Esophagus muscularis mucosa (tissue), 4 donors: ENCODE measurements at regions not wholly inside any gene's neighbourhood (a gene's known extent, or its start where the extent isn't known, plus 50 kb on each side); places are given as distances from the start of the nearest gene placed in this dataset.

Source experiments
- EP300 ChIP-seq: sonication (generic); formaldehyde crosslinking; IDR thresholded peaks from one replicate; pipeline ENCODE4 v1.6.1; 2017; ENCODE audit warnings: antibody characterized with exemption
- POLR2A ChIP-seq: fragments of 450-650 bp; IDR thresholded peaks from one replicate; pipeline ENCODE4 v1.6.1; 2017; ENCODE audit warnings: antibody characterized with exemption, moderate library complexity, mild to moderate bottlenecking, low read depth
- POLR2AphosphoS5 ChIP-seq, 2 donors: sonication (generic); formaldehyde crosslinking; IDR thresholded peaks; one replicate each; pipeline ENCODE4 v1.6.1; 2017; ENCODE audit warnings: antibody characterized with exemption in 2 of 2
- TF ChIP-seq, protein P1 (sequence below), 3 experiments: fragments of 200-600 bp in 2 of 3; fragments of 450-650 bp in 1 of 3; sonication (generic) in 2 of 3; IDR thresholded peaks; one replicate each; pipeline ENCODE4 v1.5.1; 2017 to 2019; ENCODE audit warnings: antibody characterized with exemption in 3 of 3, mild to moderate bottlenecking in 2 of 3, moderate library complexity in 1 of 3

DNA sequence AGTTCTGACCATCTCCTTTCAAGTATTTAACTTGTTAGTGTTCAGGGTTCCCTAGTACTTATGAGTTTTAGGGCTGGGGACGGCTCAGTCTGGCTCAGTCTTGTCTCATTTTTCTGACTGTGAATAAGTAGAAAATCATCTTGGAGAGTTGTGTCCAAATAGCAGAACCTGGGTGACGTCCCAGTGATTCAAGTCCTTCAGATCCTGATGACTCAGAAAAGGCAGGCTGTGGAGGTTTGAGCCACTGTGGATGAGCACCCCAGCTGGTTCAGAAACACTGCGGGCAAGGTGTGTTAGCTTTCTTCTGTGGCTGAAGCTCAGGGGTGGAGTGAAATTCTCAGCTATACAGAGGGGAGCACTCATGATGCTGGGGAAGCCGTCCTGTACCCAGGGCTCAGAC, 154.4 kb upstream of the NPY start:
- no peak for TF ChIP-seq POLR2AphosphoS5 (IDR thresholded peaks at IDR 0.05)
- TF ChIP-seq, protein P1, sequence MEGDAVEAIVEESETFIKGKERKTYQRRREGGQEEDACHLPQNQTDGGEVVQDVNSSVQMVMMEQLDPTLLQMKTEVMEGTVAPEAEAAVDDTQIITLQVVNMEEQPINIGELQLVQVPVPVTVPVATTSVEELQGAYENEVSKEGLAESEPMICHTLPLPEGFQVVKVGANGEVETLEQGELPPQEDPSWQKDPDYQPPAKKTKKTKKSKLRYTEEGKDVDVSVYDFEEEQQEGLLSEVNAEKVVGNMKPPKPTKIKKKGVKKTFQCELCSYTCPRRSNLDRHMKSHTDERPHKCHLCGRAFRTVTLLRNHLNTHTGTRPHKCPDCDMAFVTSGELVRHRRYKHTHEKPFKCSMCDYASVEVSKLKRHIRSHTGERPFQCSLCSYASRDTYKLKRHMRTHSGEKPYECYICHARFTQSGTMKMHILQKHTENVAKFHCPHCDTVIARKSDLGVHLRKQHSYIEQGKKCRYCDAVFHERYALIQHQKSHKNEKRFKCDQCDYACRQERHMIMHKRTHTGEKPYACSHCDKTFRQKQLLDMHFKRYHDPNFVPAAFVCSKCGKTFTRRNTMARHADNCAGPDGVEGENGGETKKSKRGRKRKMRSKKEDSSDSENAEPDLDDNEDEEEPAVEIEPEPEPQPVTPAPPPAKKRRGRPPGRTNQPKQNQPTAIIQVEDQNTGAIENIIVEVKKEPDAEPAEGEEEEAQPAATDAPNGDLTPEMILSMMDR (IDR thresholded peaks at IDR 0.05) = no peak
- no peak for TF ChIP-seq POLR2A
- TF ChIP-seq EP300 = no peak
